Prostate gland (tissue), 2 donors: ENCODE measurements at regions not wholly inside any gene's neighbourhood (a gene's known extent, or its start where the extent isn't known, plus 50 kb on each side); places are given as distances from the start of the nearest gene placed in this dataset.

Experiments used
- POLR2A ChIP-seq: fragments of 450-650 bp; IDR thresholded peaks from one replicate; pipeline ENCODE4 v1.6.1; 2016; ENCODE audit warnings: antibody characterized with exemption, mild to moderate bottlenecking
- TF ChIP-seq, protein P1 (sequence below), 4 experiments: fragments of 200-600 bp in 2 of 4; fragments of 450-650 bp in 2 of 4; sonication (generic) in 2 of 4; IDR thresholded peaks; 1 replicate in 3 of 4; 2 replicates in 1 of 4; pipeline ENCODE4 v1.5.1; 2016 to 2019; ENCODE audit warnings: antibody characterized with exemption in 4 of 4, mild to moderate bottlenecking in 2 of 4, moderate library complexity in 2 of 4

DNA sequence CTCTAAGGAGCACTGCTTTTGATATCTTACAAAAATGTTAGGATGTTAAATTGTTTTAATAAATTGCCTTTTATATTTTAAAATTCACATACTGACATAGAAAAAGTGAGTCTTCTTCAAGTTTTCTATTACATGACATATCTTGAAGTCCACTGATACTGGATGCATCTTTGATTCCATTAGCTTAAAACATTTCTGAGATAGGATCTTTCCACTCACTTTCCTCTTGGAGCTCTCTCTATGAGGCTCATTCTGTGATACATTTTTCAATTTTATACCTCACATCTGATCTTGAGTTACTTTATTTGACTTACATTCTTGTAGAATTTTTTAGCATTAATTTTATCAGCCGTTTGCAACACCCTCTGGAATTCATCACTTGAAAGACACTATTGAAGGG, 86.8 kb upstream of the NOL4 start:
- TF ChIP-seq, protein P1, sequence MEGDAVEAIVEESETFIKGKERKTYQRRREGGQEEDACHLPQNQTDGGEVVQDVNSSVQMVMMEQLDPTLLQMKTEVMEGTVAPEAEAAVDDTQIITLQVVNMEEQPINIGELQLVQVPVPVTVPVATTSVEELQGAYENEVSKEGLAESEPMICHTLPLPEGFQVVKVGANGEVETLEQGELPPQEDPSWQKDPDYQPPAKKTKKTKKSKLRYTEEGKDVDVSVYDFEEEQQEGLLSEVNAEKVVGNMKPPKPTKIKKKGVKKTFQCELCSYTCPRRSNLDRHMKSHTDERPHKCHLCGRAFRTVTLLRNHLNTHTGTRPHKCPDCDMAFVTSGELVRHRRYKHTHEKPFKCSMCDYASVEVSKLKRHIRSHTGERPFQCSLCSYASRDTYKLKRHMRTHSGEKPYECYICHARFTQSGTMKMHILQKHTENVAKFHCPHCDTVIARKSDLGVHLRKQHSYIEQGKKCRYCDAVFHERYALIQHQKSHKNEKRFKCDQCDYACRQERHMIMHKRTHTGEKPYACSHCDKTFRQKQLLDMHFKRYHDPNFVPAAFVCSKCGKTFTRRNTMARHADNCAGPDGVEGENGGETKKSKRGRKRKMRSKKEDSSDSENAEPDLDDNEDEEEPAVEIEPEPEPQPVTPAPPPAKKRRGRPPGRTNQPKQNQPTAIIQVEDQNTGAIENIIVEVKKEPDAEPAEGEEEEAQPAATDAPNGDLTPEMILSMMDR (IDR thresholded peaks at IDR 0.05): no peak
- TF ChIP-seq POLR2A: no peak
